ENCODE measurements at regions not wholly inside any gene's neighbourhood (a gene's known extent, or its start where the extent isn't known, plus 50 kb on each side); places are given as distances from the start of the nearest gene placed in this dataset.
"Not testable (repeated sequence)": the region's sequence is repeated elsewhere in the genome, so short reads cannot be mapped to it uniquely, and the experiment has no call there.

DNA sequence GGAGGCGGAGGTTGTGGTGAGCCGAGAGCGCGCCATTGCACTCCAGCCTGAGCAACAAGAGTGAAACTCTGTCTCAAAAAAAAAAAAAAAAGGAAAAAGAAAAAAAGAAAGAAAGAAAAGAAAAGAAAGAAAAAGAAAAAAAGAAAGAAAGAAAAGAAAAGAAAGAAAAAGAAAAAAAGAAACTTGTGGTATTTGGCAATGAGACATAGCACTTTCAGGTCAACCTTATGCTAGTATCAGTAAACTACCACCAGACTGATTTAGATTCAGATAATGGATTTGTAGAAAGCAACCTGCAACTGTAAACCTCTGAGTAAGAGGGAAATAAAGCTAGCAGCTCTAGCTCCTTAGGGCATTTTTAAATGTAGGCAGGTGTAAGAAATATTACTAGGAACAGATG, 144.0 kb upstream of the ZNF608 start:
- FAIRE-seq; DNase-seq (ENCODE audit: insufficient read length, low spot score): not testable (repeated sequence)

DNA sequence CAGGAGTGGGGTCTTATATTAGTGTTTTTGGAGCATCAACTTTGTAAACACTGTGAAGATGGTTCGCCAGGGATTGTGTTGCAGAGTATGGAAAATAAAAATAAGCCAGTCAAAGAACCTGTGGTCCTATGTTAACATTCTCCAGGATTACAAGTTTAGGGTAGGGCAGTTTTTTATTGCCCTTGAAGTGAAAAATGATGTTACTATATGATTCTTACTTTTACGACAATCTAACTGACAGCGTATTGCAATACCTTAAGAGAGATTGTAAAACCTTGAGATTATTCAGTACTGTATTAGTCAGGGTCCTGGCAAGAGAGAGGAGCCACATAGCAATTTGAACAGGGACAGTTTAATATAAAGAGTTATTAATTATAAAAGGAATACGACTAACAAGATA, 144.7 kb upstream of the ZNF608 start:
- DNase-seq (ENCODE audit: insufficient read length, low spot score) (no peak), FAIRE-seq (no peak)

DNA sequence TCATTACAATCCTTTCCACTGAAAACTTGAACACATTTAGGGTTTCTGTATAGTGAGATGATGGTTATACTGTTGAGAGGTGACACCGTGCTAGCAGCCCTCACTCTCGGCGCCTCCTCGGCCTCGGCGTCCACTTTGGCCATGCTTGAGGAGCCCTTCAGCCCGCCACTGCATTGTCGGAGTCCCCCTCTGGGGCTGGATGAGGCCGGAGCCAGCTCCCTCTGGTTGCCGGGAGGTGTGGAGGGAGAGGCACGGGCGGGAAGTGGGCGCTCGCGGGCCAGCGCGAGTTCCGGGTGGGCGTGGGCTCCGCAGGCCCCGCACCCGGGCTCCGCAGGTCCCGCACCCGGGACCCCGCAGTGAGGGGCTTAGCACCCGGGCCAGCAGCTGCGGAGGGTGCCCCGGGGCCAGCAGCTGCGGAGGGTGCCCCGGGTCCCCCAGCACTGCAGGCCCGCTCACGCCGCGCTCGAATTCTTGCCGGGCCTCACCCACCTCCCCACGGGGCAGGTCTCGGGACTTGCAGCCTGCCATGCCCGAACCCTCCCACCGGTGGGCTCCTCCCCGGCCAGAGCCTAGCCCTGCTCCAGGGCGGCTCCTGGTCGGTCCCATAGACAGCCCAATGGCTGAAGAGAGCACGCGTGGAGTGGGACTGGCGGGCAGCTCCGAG, 145.9 kb upstream of the ZNF608 start:
- DNase-seq (ENCODE audit: insufficient read length, low spot score), result no peak
- FAIRE-seq, result no peak

DNA sequence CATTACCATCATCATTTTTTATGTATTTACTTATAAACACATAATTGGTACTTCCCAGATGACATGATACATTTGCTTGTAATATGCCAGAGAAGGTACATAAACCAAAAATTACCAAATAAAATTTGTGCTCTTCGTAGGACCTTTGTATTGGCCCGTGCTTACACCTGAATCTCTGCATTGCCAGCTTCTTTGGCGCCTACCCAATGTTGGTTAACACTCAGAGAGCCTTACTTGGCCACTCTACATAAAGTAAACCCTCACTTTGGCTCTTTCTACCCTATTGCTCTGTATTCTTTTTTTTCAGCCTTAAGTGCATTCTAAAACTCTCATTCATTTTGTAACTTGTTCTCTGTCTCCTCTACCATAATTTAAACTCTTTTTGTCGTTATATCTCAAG, 148.1 kb upstream of the ZNF608 start:
- no peak for DNase-seq (ENCODE audit: insufficient read length, low spot score)
- FAIRE-seq, result no peak

DNA sequence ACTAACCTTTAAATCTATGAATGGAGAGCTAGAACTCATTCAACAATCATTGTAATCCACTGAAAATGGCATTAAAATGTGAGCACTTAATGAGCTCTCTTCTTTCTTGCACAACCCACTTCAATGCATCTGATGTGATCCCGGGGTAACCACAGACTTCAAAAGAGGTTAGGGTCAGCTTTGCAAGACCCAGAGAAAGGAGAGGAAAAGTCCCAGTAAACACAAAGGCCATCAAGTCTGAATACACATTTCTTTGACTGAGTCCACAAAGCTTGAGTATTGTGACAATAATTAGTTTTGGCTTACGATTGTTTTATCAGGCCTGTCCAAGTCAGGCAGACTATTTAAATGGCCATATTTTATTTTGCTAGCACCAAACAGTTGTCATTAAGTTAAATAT, 148.8 kb upstream of the ZNF608 start:
- no peak for FAIRE-seq
- no peak for DNase-seq (ENCODE audit: insufficient read length, low spot score)

DNA sequence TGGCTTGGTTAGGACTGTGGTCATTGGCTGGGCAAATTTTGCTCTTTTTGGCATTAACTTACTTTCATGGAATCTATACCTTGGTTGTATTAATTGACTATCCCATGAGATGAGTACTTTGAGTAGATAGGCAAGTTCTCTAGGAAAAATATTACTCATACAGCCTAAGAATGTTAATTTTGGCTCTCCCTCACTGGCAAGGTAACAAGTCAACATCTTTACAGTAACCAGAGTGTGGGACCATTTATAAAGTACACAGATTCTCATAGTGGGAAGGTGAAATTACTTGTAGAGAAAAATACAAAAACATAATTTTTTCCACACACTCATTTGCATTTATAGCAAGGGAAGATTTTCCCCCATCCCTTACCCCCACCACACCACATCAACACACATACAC, 154.6 kb upstream of the ZNF608 start:
- FAIRE-seq, result no peak

DNA sequence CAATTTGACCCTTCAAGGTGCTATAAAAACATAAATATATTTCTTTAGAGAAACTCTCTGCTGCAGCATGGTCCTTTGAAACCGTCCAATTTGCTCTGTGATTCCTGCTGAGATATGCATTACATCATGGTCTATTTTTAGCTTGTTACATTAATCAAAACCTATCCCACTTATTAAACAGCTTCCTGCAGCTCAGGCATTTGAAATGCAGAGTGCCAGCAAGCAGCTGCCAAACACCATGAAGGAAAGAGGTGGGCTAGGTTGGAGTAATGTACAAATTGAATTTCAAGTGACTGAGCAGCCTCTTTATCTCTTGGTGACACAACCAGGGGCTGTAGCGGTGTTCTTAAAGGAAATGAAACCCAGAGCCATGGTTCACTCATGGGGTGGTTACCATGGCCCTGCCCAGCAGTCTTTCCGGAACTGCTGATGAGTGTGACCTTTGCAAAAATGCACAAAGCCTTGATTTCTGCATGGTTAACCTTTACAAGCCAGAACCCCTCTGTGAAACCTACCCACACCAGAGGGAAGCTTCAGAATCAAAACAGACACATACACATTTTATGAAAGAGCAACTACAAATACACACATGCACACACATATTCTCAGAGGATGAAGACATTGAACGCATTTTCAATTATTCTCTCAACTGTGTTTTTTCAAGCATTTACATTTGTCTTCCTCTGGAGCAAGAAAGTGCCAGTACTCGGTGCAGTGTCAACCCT, 155.8 kb upstream of the ZNF608 start:
- DNase-seq (ENCODE audit: insufficient read length, low spot score) (no peak), FAIRE-seq (no peak)

More for the DNA sequence above, 154.6 kb upstream of the ZNF608 start:
- no peak for DNase-seq (ENCODE audit: insufficient read length, low spot score)

DNA sequence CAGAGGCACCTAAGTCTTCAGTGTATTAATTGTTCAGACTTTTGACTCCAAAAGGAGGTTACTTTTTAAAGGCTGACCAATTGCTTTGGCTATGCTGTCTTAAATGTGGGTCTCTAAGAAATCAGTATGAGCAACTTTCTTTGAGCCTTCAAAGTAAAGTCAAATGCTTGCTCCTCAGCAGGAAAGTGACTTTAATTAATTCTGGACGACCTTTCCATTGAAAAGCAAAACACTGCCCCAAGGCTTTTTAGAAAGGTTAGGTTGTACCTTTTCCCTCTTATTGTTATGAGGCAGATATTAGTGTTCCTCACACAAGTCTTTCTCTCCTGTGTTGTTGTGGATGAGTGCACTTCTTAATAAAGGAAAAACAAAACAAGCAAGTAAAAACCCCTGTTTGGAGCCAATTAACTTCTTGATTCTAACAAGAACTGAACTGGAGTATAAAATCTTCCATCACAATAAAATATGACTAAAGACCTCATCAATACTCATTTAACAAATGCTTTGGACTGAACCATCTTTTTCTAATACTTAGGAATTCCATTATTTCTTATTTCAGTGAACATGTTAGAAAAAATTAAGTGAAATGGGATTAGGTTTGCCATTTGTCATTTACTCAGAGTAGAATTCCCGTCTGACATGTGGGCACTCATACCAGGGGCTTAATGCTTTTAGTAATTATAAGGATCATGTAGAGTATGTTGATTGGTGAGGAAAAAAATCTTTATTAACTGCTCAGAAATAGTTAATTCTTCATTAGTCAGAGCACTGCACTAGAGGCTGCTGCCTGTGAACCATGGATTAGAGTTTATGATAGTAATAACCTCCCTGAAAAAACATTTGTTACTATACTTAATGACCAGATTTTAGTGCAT, 159.1 kb upstream of the ZNF608 start:
- no peak for DNase-seq (ENCODE audit: insufficient read length, low spot score)
- FAIRE-seq, result no peak

DNA sequence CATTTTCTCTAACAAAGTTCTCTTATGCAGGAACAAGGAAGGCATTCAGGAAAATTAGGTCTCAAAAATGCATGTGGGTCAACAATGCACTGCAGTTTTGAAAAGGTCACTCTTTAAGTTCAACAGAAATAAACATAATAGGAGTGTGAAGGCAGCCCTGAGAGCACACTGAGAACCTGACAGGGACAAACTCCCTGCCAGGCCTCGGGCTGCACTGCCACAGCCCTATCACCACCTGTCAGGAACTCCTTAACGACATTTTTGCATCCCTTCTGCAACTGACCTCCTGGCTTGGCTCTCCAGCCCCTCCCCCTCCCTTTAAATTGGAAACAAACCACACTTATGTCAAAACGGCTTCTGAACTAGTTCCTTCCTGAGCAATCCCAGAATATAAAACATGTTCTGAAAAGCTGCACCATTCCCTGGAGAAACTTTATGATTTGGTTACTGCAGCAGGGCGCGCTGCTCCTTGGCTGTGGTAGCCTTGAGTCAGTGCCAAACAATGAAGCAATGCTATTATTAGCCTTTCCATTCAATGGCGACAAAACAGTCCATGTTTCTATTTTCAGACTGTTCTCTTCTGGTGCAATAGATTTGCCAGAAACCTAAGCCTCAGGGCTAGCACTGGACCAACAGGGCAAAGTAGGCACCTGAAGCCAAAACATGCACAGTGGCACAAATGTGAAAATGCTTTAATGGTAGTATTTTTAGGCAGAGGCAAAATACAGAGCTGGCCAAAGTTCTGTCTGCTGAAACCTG, 160.1 kb upstream of the ZNF608 start:
- FAIRE-seq (no peak), DNase-seq (ENCODE audit: insufficient read length, low spot score) (no peak)

DNA sequence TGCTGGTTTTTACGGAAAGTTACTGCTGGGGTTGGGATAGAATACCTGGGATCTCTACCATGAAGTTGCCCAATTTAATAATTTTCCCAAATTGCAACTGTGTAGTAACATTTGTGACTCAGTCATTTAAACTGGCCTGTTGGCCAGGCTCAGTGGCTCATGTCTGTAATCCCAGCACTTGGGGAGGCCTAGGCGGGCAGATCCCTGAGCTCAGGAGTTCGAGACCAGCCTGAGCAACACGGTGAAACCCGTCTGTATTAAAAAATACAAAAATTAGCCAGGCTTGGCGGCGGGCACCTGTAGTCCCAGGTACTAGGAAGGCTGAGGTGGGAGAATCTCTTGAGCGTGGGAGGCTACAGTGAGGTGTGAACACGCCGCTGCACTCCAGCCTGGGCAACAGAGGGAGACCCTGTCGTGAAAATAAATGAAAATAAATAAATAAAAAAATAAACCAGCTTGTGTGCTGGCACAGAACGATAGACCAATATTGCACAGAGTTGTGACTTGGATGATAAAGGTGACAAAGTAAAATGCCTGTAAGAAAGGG, 160.7 kb upstream of the ZNF608 start:
- no peak for DNase-seq (ENCODE audit: insufficient read length, low spot score)
- no peak for FAIRE-seq

DNA sequence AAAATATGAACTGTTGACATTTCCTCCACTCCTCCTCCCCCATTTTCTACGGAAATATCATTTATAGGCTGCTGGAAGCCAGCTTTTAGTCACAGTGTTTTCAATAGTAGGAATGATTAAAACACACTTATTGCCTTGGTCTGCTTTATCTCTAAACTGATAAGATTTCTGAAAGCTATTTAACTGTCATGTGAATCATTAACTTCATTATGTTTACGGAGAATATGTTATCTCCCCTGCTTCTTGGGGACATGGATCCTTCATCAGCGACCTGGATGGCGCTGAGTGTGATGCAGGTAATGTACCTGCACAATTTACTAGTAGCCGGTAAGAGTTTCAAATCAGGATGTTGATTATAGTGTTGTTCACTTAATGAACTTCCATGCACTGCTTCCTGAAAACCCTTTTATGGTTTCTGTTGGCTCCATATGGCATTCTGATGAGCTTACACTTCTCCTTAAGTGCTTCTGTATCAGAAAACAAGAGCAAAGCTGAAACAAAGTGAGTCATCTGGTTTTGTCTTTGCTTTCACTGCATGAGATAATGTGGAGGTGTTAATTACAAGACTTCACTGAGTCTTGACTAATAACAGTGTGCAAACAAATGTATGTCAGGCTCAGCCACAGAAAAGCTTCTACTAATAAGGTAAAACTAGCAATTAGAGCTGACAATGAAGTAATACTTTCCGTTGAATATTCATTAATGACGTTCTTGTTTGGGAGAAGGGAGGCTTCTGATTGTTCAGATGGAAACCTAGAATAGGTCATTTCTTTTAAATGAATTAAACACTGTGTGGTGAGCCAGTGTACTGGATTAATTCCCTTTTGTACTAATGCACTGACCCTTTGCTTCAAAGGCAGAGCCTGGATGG, 162.4 kb upstream of the ZNF608 start:
- DNase-seq (ENCODE audit: insufficient read length, low spot score) (no peak), FAIRE-seq (no peak)

DNA sequence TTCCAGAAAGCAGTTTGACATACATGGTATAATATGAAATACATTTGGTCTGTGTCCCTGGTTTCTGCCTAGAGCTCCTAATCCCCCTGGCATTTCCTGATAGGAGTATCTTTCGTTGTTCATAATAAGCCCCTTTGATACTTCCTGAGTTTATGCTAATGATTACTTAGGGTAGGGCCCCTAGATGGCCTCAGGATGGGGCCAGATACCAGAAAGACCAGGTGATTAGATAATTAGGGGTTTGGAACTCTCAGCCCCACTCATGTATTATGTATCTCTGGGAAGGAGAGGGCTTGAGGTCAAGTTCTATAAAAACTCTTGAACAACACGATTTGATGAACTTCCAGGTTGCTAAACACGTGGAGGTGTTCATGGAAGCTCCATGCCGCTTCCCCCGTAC, 163.3 kb upstream of the ZNF608 start:
- DNase-seq (ENCODE audit: insufficient read length, low spot score), result no peak
- no peak for FAIRE-seq

DNA sequence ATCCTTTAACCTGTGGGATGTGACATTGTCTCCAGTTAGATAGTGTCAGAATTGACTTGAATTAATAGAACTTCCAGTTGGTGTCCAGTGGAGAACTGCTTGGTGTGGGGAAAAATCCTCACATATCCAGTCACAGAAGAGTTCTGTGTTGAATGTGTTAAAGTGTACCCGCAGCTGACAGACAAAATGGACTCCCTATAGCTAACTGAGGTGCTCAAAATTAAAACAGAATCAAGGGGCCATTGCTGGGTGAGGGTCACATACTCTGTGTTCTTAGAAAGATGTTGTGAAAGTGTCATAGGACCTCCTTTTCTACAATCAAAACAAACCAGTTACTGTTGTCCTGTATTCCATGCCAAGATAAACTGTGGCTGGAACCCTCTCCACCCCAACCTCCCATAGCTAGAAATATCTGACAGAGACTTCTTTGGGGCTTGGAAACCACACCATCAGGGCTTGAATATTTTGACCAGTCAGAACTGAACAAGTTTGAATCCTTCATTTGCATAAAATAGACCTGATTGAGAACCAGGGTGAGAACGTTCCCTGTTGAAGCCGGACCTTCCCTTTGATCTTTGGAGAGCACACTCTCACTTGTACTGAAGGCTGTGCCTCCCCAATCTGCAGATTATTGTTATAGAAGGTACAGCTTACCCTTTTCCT, 164.0 kb upstream of the ZNF608 start:
- no peak for FAIRE-seq
- no peak for DNase-seq (ENCODE audit: insufficient read length, low spot score)

DNA sequence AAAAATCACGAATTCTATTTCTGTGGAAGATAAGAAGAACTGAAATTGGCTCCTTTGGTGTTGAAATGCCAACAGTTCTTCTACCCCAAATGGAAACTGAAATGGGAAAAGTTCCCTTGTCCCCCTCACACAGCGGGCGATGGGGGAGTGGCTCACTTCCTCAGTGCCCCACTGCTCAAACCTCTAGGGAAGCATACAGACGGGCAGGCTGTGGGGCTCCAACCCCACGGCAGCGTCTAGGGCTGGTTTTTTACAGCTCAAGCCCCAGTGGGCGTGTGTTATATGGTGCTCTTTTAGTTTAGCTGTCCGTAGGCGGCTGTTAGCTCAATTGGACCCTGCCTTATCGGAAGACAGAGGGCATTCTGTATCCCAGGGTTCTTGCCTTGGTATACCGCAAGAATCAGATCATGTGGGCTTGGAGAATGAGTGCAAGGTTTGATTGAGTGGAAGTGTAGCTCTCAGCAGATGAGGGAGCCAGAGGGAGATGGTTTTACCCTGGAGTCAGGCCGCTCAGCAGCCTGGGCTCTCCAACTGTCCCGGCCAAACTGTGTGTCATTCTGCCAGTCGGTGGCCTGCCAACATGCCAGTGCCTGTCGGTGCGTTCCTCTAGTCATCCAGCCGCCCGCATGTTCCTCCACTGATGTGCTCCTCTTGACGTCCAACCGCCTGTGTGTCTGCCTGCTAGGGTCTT, 166.3 kb upstream of the ZNF608 start:
- FAIRE-seq (no peak), DNase-seq (ENCODE audit: insufficient read length, low spot score) (no peak)

DNA sequence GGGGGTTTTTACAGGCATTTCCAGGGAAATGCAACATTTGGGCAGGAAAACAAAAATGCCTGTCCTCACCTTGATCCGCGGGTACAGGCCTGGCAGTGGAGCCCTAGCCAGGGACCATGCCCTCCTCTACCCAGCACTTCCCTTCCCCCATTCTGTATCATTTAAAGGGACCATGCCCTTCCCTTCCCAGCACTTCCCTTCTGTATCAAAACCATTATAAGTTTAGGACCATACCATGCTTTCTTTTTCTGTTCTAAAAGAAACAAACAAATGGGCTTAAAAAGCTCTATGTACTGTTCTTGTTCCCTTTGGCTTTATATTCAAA, 166.9 kb upstream of the ZNF608 start:
- DNase-seq (ENCODE audit: insufficient read length, low spot score) (no peak), FAIRE-seq (no peak)

DNA sequence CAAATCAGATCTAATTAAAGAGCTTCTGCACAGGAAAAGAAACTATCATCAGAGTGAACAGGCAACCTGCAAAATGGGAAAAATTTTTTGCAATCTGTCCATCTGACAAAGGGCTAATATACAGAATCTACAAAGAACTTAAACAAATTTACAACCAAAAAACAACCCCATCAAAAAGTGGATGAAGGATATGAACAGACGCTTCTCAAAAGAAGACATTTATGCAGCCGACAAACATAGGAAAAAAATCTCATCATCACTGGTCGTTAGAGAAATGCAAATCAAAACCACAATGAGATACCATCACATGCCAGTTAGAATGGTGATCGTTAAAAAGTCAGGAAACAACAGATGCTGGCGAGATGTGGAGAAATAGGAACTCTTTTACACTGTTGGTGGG, 169.9 kb upstream of the ZNF608 start:
- not testable (repeated sequence) for DNase-seq (ENCODE audit: insufficient read length, low spot score); FAIRE-seq

DNA sequence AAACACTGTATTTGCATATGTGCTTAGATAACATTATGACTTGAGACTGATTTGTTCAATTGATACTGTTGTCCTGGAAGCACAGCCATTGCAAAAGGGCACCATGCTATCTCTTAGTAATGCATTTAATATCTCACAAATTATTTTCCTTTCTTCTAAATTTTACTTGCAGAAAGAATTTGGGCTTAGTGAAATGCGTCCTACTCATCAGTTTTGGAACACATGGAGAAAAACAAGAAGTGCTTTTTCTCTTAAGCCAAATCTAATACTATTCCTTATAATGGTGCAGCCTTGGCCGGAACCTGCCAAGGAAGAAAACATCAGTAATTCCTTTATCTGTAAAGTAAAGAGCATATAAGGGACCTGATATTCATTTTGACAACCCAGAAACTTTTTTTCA, 172.2 kb upstream of the ZNF608 start:
- FAIRE-seq (no peak), DNase-seq (ENCODE audit: insufficient read length, low spot score) (no peak)

DNA sequence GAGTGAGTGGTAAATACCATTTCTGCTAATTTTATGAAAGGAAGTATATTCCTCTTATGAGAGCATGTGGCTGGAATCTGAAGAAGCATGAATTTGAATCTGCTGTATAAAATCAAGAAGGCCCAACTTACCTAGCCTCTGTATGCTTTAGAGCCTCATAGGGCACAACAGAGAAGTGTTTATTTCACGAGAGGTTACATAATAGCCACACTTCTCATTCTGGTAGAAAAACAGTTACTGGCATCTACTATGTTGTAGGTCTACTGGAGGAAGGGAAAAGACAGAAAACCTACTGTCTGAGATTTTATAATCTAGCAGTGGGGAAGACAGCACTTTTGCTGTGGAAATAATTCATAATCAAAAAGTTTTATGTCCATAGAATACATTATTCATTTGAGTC, 172.6 kb upstream of the ZNF608 start:
- no peak for FAIRE-seq

More for the DNA sequence above, 172.6 kb upstream of the ZNF608 start:
- DNase-seq (ENCODE audit: insufficient read length, low spot score), result no peak
